Kidney epithelial cell (primary cell): ENCODE measurements at regions not wholly inside any gene's neighbourhood (a gene's known extent, or its start where the extent isn't known, plus 50 kb on each side); places are given as distances from the start of the nearest gene placed in this dataset.
"Not testable (repeated sequence)": the region's sequence is repeated elsewhere in the genome, so short reads cannot be mapped to it uniquely, and the experiment has no call there.

Source experiments
- DNase-seq: peaks from one replicate; pipeline ENCODE4 v3.0.0-alpha.2; 2010; ENCODE audit warnings: low read depth
- H3K27me3 ChIP-seq: 2 replicates; pipeline ENCODE4 v1.6.0; 2011; ENCODE audit warnings: low read length; ENCODE audit not compliant: control insufficient read depth, insufficient read depth
- H3K36me3 ChIP-seq: 2 replicates; pipeline ENCODE4 v1.5.1; 2011; ENCODE audit warnings: low read length; ENCODE audit not compliant: control insufficient read depth, insufficient read depth
- H3K4me3 ChIP-seq: 2 replicates; pipeline ENCODE4 v1.5.1; 2011; ENCODE audit warnings: low read depth, mild to moderate bottlenecking, control low read depth, low read length
- TF ChIP-seq, protein P1 (sequence below): IDR thresholded peaks from 2 replicates; pipeline ENCODE4 v1.5.1; 2011; ENCODE audit warnings: mild to moderate bottlenecking, moderate library complexity, low read length, control low read depth, inconsistent platforms; ENCODE audit not compliant: insufficient read depth, poor library complexity, severe bottlenecking

DNA sequence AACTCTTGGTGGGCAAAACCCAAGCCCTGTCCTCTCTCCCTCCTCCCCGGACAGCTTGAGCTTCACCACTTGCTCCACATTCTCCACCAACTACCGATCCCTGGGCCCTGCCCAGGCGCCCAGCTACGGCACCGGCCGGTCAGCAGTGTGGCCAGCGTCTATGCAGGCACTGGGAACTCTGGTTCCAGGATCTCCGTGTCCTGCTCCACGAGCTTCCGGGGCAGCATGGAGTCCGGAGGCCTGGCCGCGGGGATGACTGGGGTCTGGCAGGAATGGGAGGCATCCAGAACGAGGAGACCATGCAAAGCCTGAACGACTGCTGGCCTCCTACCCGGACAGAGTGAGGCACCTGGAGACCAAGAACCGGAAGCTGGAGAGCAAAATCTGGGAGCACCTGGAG lies 68.9 kb upstream of the RTL6 start:
- peaks cover 9% of the 10 kb centered on the region for H3K27me3 ChIP-seq
- TF ChIP-seq, protein P1, sequence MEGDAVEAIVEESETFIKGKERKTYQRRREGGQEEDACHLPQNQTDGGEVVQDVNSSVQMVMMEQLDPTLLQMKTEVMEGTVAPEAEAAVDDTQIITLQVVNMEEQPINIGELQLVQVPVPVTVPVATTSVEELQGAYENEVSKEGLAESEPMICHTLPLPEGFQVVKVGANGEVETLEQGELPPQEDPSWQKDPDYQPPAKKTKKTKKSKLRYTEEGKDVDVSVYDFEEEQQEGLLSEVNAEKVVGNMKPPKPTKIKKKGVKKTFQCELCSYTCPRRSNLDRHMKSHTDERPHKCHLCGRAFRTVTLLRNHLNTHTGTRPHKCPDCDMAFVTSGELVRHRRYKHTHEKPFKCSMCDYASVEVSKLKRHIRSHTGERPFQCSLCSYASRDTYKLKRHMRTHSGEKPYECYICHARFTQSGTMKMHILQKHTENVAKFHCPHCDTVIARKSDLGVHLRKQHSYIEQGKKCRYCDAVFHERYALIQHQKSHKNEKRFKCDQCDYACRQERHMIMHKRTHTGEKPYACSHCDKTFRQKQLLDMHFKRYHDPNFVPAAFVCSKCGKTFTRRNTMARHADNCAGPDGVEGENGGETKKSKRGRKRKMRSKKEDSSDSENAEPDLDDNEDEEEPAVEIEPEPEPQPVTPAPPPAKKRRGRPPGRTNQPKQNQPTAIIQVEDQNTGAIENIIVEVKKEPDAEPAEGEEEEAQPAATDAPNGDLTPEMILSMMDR = no peak
- no peak for DNase-seq
- H3K4me3 ChIP-seq = no peak overlapping the region
- H3K36me3 ChIP-seq = no peaks in the 10 kb centered on the region

DNA sequence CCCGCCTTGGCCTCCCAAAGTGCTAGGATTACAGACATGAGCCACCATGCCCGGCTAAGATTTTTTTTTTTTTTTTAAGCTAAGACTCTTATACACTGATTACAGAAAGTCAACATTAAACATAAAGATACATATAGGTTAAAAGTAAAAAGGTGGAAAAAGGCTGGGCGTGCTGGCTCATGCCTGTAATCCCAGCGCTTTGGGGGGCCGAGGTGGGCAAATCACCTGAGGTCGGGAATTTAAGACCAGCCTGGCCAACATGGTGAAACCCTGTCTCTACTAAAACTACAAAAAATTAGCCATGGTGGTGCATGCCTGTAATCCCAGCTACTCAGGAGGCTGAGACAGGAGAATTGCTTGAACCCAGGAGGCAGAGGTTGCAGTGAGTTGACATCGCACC lies 64.6 kb upstream of the RTL6 start:
- not testable (repeated sequence) for H3K36me3 ChIP-seq, H3K27me3 ChIP-seq, DNase-seq, H3K4me3 ChIP-seq

DNA sequence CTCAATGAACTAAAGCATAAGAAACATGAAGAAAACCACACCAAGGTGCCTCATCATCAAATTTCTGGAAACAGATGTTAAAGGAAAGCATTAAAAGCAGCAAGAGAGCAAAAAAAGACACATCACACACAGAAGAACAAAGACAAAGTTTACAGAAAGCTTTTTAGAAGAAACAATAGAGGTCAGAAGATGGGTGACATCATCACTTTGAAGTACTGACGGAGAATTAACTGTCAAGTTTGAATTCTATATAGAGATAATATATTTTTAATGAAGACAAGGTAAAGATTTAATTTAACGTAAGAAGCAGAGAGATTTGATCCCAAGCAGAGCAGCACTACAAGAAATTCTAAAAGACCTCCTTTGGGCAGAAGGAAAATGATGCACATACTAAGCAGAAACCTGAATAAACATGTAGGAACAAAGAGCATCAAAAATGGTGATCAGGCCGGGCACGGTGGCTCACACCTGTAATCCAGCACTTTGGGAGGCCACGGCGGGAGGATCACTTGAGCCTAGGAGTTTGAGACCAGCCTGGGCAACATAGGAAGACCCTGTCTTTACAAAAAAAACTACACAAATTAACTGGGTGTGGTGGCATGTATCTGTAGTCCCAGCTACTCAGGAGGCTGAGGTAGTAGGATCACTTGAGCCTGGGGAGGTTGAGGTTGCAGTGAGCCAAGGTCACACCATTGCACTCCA lies 63.3 kb upstream of the RTL6 start:
- TF ChIP-seq, protein P1 = no peak
- DNase-seq = no peak
- H3K36me3 ChIP-seq = no peaks in the 10 kb centered on the region

DNA sequence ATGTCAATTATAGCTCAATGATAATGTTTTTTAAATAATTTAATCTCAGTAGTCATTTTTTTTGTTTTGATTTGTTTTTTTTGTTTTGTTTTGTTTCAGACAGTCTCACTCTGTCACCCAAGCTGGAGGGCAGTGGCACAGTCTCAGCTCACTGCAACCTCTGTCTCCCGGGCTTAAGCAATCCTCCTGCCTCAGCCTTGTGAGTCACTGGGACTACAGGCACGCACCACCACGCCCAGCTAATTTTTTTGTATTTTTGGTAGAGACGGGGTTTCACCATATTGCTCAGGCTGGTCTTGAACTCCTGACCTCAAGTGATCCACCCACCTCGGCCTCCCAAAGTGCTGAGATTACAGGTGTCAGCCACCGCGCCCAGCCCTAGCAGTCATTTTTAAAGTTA lies 60.6 kb upstream of the RTL6 start:
- H3K36me3 ChIP-seq, DNase-seq, H3K27me3 ChIP-seq, H3K4me3 ChIP-seq: not testable (repeated sequence)

More for the DNA sequence above, 63.3 kb upstream of the RTL6 start:
- no peak overlapping the region for H3K4me3 ChIP-seq
- peaks cover 2% of the 10 kb centered on the region for H3K27me3 ChIP-seq

DNA sequence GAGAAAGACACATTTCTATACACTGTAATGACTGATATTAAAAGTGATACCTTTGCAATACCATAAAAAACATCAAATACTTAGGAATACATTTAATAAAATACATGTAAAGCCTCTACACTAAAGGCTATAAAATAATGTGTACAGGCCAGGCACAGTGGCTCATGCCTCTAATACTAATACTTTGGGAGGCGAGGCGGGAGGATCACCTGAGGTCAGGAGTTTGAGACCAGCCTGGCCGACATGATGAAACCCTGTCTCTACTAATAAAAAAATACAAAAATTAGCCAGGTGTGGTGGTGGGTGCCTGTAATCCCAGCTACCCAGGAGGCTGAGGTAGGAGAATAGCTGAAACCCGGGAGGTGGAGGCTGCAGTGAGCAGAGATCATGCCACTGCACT lies 59.8 kb upstream of the RTL6 start:
- not testable (repeated sequence) for H3K36me3 ChIP-seq, H3K27me3 ChIP-seq, H3K4me3 ChIP-seq, DNase-seq

DNA sequence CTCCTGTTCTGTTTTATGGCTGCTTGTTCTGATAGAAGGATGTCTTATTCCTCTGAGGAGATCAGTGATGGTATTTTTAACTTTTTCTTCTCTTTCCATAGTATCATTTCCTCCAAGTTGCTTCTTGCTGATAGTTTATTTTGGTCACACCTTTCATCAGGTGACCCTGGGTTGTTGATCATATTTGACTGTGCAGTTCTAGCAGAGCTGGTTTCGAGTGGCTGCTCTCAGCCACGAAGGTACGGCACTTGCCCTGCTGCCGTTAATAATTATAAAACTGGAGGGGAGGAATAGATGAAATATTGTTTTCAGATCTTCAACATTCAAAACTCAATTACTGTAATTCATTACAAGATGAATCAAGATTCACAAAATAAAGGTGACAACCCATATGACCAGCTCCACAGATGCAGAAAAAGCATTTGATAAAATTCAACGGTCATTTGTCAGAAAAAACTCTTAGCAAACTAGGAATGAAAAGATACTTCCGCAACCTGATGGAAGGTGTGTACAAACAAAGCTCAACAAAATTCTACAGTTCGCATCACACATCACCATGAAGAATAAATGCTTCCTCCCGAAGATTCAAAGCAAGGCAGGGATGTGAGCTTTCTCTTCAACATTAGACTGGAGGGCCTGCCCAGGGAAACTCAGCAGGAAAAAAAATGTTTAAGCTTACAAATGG lies 59.2 kb upstream of the RTL6 start:
- Histone ChIP-seq H3K27me3 (peaks cover 9% of the 10 kb centered on the region), H3K36me3 (no peaks in the 10 kb centered on the region), H3K4me3 (no peak overlapping the region)
- no peak for DNase-seq
- TF ChIP-seq, protein P1 = no peak

DNA sequence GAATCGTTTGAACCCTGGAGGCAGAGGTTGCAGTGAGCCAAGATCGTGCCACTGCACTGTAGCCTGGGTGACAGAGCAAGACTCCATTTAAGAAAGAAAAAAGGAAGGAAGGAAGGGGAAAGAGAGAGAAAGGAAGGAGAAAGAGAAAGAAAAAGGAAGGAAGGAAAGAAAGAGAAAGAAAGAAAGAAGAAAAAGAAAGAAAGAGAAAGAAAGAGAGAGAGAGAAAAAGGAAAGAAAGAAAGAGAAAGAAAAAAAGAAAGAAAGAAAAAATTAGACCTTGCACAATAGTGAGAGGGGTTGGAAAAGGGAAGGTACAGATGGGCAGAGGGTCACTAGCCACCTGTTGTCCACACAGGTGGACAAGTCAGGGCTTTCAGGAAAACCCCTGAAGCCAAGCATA lies 57.6 kb upstream of the RTL6 start:
- no peak for DNase-seq
- TF ChIP-seq, protein P1 = no peak
- Histone ChIP-seq H3K4me3 (no peak overlapping the region), H3K27me3 (peaks cover 9% of the 10 kb centered on the region), H3K36me3 (no peaks in the 10 kb centered on the region)
